Activated CD4-positive, alpha-beta memory T cell treated with anti-CD3 and anti-CD28 coated beads, Interleukin-2, amount 10 ng/mL, durations not matched to agents 7 days and 5 days (primary cell): ENCODE measurements at regions not wholly inside any gene's neighbourhood (a gene's known extent, or its start where the extent isn't known, plus 50 kb on each side); places are given as distances from the start of the nearest gene placed in this dataset.

Experiments
- CTCF ChIA-PET: fragments of 350-600 bp; sonication (Branson Sonifier 250); formaldehyde crosslinking; loops from one replicate; lab custom pipeline; 2021; ENCODE audit warnings: antibody characterized with exemption, inconsistent platforms; lab: Charles Lee
- POLR2A ChIA-PET: fragments of 350-600 bp; sonication (Branson Sonifier 250); formaldehyde crosslinking; loops from one replicate; lab custom pipeline; 2021; ENCODE audit warnings: antibody characterized with exemption; lab: Charles Lee
- DNase-seq: peaks from one replicate; pipeline ENCODE4 v3.0.0-alpha.2; 2020
- H3K27ac Mint-ChIP-seq: one replicate; pipeline ENCODE4 v1.8.0; 2021; ENCODE audit warnings: mild to moderate bottlenecking, mixed read lengths
- H3K27me3 Mint-ChIP-seq: one replicate; pipeline ENCODE4 v1.8.0; 2021; ENCODE audit warnings: mixed read lengths
- H3K36me3 Mint-ChIP-seq: one replicate; pipeline ENCODE4 v1.8.0; 2021; ENCODE audit warnings: low read depth, mixed read lengths
- H3K4me1 Mint-ChIP-seq: one replicate; pipeline ENCODE4 v1.8.0; 2021; ENCODE audit warnings: mixed read lengths
- H3K4me3 Mint-ChIP-seq: one replicate; pipeline ENCODE4 v1.8.0; 2021; ENCODE audit warnings: mild to moderate bottlenecking, mixed read lengths
- H3K9me3 Mint-ChIP-seq: one replicate; pipeline ENCODE4 v1.8.0; 2021; ENCODE audit warnings: mixed read lengths

DNA sequence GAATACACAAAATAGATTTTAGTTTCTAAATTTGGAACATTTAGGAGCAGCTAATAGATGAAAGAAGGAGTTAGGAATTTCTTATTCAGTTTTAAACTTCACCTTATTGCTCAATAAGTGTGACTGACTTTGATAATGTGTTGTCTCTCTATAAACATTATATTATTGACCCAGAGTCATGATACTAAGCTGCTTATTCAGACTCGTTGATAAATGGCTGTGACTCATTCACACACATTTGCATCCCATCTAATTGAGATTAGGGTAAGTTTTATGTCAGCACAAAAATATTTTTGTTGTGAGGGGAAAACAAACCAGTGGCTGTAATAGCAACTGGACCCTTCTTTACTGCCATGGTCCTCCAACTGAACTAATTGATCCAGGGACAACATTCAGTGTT, 137.6 kb downstream of the GOLIM4 start:
- H3K4me3 Mint-ChIP-seq = no peak overlapping the region
- no peak overlapping the region for H3K27ac Mint-ChIP-seq
- no peaks in the 10 kb centered on the region for H3K27me3 Mint-ChIP-seq
- no peaks in the 10 kb centered on the region for H3K36me3 Mint-ChIP-seq
- POLR2A ChIA-PET = no interaction called here
- DNase-seq = no peak
- CTCF ChIA-PET = no interaction called here
- H3K9me3 Mint-ChIP-seq = no peaks in the 10 kb centered on the region
- H3K4me1 Mint-ChIP-seq = no peaks in the 10 kb centered on the region

DNA sequence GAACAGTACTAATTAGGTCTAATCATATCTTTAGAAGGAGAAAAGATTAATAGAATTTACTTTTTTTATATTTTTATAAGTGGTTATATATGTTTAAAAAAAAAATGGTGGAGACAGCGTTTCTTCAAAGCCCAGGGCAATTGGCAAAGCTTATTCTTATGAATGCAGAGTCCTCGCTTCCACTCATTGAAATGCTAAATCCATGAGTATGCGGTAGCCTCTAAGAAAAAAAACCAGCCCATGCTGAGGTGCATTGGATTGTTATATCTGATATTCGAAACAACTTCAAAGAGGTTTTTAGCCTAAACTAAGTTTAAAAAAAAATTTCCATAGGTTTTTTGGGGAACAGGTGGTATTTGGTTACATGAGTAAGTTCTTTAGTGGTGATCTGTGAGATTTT, 142.8 kb downstream of the GOLIM4 start:
- Mint-ChIP-seq H3K4me1 (no peaks in the 10 kb centered on the region), H3K4me3 (no peak overlapping the region), H3K36me3 (no peaks in the 10 kb centered on the region), H3K27ac (no peak overlapping the region), H3K27me3 (no peaks in the 10 kb centered on the region), H3K9me3 (no peaks in the 10 kb centered on the region)
- ChIA-PET CTCF (no interaction called here), POLR2A (no interaction called here)
- DNase-seq = no peak

DNA sequence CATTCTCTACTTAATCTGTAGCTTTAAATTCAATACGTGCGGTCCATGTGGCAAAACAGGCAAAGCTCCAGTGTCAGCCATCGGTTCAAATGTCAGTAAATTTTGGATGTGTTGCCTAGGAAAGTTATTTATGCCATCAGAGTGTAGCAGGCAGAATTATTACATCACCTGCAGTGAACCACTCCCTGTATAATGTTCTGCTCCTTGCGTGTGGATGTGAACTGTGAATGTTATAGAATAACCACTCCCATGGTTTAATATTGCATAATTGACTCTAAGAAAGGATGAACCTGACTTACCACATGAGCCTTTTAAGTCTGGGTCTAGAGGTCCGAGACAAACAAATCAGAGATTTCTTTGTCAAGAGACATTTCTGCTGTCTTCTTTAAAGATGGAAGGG, 145.5 kb downstream of the GOLIM4 start:
- Mint-ChIP-seq H3K4me1 (no peaks in the 10 kb centered on the region), H3K4me3 (no peak overlapping the region), H3K27ac (no peak overlapping the region), H3K27me3 (no peaks in the 10 kb centered on the region), H3K36me3 (no peaks in the 10 kb centered on the region), H3K9me3 (no peaks in the 10 kb centered on the region)
- POLR2A ChIA-PET = no interaction called here
- CTCF ChIA-PET = no interaction called here
- no peak for DNase-seq

DNA sequence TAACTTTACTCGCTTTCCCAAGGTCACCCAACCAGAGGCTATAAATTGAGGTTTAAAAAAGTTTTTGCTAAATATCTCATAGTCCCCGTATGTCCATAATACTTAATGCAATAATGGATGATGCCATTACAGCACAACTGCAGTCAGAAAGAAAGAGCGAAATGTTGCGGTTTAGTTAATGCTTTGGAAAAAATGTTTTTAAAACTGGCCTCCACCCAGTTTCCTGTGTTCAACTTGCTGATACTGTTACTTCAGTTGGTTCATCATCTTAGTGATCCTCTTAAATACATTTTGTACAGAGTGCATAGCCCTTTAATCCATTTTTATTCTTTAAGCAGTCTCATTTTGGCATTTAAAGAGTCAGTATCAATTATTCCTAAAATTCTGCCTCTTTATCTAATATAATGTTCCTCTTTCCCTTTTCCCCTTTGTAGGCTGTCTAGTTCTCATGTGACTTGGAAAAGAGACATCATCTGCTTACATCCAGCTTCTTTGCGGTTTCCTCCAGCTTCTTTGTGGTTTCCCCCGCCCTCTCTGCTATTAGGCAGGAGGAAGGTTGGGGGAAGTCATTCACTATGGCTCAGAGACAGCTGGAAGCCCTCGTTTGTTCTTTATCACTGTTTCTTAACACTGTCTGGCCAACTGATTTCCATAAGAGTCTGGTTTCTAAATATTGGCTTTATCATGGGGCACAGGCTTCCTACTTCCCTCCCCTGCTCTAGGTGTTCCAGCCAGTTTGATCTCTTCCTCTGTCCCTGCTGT, 154.3 kb downstream of the GOLIM4 start:
- Mint-ChIP-seq H3K36me3 (no peaks in the 10 kb centered on the region), H3K4me1 (peaks cover 6% of the 10 kb centered on the region), H3K9me3 (no peaks in the 10 kb centered on the region), H3K27ac (no peak overlapping the region), H3K4me3 (no peak overlapping the region), H3K27me3 (peaks cover 2% of the 10 kb centered on the region)
- ChIA-PET CTCF (no interaction called here), POLR2A (no interaction called here)
- no peak for DNase-seq

DNA sequence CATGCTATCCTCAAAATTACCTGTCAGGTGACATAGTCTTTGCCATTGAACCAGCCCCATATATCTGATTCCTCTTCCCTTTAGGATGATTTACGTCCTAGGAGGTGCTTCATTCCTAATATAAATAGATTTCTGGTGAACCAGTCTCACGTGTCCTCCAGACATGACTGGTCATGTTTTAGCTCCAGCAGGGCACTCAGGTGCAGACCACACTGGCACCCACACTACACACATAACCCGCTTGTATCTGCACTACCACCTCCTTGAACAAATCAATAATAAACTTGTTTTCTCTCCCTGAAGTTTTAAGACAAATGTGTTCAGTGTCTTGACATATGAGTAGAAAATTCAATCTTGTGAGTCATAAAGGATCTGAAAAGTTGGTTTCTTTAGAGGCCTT, 155.5 kb downstream of the GOLIM4 start:
- Mint-ChIP-seq H3K36me3 (no peaks in the 10 kb centered on the region), H3K27ac (no peak overlapping the region), H3K27me3 (peaks cover 2% of the 10 kb centered on the region), H3K4me1 (peaks cover 6% of the 10 kb centered on the region), H3K4me3 (no peak overlapping the region), H3K9me3 (no peaks in the 10 kb centered on the region)
- DNase-seq = no peak
- CTCF ChIA-PET = no interaction called here
- POLR2A ChIA-PET = no interaction called here

DNA sequence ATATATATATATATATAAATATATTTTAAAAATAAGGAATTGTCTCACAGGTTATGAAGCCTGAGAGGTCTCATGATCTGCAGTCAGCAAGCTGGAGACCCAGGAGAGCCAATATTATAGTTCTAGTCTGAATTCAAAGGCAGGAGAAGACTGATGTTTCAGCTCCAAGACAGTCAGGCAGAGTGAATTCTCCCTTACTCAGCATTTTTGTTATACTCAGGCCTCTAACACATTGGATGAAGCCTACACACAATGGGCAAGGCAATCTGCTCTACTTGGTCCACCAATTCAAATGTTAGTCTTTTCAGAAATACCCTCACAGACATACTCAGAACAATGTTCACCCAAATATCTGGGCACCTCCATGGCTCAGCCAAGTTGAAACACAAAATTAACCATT, 157.2 kb downstream of the GOLIM4 start:
- Mint-ChIP-seq H3K27me3 (peaks cover 2% of the 10 kb centered on the region), H3K4me3 (no peak overlapping the region), H3K27ac (no peak overlapping the region), H3K36me3 (no peaks in the 10 kb centered on the region), H3K9me3 (no peaks in the 10 kb centered on the region), H3K4me1 (peaks cover 6% of the 10 kb centered on the region)
- ChIA-PET POLR2A (no interaction called here), CTCF (no interaction called here)
- DNase-seq = no peak

DNA sequence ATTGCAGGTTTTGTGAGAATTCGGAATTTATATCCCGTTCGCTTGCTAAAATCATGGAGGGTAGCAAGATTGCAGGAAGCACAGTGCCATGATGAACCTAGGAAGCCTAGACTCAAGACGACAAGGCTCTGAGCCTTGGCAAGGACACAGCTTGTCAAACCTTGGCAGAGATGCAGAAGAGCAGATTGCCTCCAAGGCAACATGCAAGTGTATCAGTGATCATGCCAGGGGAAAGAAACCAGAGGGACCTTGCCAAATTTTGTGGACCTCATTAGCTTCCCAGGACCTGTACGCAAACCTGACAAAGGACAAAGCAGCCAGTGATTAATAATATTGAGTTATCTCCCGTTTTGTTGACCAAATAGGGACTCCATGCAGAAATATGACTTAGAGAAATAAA, 159.7 kb downstream of the GOLIM4 start:
- no peak for DNase-seq
- CTCF ChIA-PET = no interaction called here
- POLR2A ChIA-PET = no interaction called here

DNA sequence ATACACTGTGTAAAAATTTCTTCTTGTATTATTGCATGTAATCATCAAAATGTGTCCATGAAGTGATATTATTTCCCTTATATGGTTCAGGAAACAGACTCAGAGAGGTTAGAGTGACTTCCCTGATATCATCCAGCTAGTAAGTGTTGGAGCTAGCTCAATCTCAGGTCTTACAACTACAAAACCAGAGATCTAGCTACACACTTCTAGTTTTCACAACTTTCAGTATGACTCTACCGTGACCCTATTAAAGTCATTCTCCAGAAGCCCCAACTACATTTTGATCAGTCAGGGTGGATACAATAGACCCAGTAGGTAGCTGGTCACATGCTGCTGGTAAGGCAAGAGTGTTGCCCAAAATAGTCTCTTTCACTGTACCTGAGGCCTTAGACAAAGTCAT, 165.3 kb downstream of the GOLIM4 start:
- Mint-ChIP-seq H3K27ac (no peak overlapping the region), H3K4me3 (no peak overlapping the region), H3K36me3 (no peaks in the 10 kb centered on the region), H3K4me1 (no peaks in the 10 kb centered on the region), H3K27me3 (no peaks in the 10 kb centered on the region), H3K9me3 (no peaks in the 10 kb centered on the region)
- ChIA-PET CTCF (interaction anchor here (1.5 kb wide), 1 partner anchor 110 kb away, joined by 4 read pairs; no protein-coding TSS in a partner anchor), POLR2A (no interaction called here)
- DNase-seq = no peak

More for the DNA sequence above, 159.7 kb downstream of the GOLIM4 start:
- Mint-ChIP-seq H3K9me3 (no peaks in the 10 kb centered on the region), H3K27ac (no peak overlapping the region), H3K36me3 (no peaks in the 10 kb centered on the region), H3K4me1 (peaks cover 2% of the 10 kb centered on the region), H3K4me3 (no peak overlapping the region), H3K27me3 (no peaks in the 10 kb centered on the region)

DNA sequence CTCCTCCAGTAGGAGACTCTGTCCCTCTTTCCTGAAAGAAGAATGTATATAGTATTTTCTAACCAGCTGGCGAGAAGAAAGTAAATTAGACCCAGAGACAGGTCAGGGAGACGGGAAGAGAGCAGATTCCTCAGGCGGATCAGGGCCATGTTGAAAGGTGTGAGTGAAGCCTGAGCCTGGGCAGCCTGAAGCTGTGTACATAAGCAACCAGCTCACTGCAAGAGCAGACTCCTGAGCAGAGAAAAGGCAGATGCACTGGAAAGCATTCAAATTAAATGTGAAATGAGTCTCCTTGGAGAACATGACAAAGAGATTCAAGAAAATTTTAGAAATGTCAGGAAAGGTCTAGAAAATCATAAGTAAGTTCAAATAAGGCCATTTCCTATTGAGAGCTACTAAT, 165.8 kb downstream of the GOLIM4 start:
- no peak for DNase-seq
- Mint-ChIP-seq H3K36me3 (no peaks in the 10 kb centered on the region), H3K4me3 (no peak overlapping the region), H3K27me3 (no peaks in the 10 kb centered on the region), H3K27ac (no peak overlapping the region), H3K4me1 (no peaks in the 10 kb centered on the region), H3K9me3 (no peaks in the 10 kb centered on the region)
- ChIA-PET CTCF (interaction anchor here (1.5 kb wide), 1 partner anchor 111 kb away, joined by 4 read pairs; no protein-coding TSS in a partner anchor), POLR2A (no interaction called here)

DNA sequence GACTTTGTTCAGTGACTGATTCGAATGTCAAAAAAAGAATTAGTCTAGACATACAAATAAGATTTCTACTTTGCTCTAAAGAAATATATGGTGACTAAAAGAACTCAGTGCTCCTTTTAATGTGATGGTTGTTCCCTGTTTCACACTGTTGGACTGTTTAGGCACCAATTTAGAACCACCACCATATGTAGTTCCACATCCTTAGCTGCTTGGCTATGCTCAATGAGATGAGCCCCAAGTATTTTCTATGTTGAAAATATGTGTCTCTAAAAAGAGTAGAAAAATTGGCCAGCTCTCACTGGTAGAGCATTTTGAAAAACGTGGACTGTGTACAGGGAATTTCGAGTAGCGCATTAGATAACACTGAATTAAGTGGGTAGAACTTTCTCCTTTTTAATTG, 167.3 kb downstream of the GOLIM4 start:
- Mint-ChIP-seq H3K9me3 (no peaks in the 10 kb centered on the region), H3K4me1 (no peaks in the 10 kb centered on the region), H3K36me3 (no peaks in the 10 kb centered on the region), H3K27me3 (peaks cover 2% of the 10 kb centered on the region), H3K27ac (no peak overlapping the region), H3K4me3 (no peak overlapping the region)
- CTCF ChIA-PET = no interaction called here
- POLR2A ChIA-PET = no interaction called here
- DNase-seq = no peak

DNA sequence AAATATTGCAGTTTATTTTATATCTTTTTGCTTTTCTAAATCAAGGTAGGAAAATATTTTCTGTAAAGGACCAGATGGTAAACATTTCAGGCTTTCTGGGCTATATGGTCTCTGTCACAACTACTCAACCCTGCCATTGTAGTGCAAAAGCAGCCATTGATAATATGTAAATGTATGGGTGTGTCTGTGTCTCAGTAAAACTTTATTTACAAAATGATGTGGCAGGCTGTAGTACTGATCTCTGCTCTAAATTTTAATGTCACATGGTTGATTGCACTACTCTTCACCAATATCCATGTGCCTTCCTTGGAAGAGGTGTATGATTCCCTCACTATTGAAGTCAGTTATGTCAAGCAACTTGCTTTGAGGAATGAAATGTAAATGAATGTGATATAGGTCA, 175.0 kb downstream of the GOLIM4 start:
- ChIA-PET POLR2A (no interaction called here), CTCF (no interaction called here)
- Mint-ChIP-seq H3K27ac (no peak overlapping the region), H3K27me3 (peaks cover 2% of the 10 kb centered on the region), H3K4me1 (no peaks in the 10 kb centered on the region), H3K4me3 (no peak overlapping the region), H3K9me3 (no peaks in the 10 kb centered on the region), H3K36me3 (no peaks in the 10 kb centered on the region)
- no peak for DNase-seq

DNA sequence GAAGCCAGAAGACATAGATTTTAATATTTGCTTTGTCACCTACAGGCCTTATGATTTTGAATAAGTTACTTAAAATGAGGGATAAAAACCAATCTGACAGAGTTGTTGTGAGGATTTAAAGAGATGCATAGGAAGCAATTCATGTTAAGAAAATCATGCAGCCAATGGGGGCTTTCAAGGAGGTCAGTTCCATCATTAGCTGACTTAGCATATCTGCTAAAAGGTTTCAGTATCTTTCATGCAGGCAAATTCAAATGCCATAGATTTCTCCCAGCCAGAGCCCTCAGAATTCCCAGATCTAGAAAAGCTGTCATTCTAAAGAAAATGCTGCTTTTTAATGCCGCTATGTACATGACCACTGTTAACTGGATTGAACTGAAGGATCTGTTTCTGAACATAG, 176.1 kb downstream of the GOLIM4 start:
- Mint-ChIP-seq H3K9me3 (no peaks in the 10 kb centered on the region), H3K36me3 (no peaks in the 10 kb centered on the region), H3K27me3 (peaks cover 2% of the 10 kb centered on the region), H3K4me1 (no peaks in the 10 kb centered on the region), H3K27ac (no peak overlapping the region), H3K4me3 (no peak overlapping the region)
- ChIA-PET CTCF (no interaction called here), POLR2A (no interaction called here)
- DNase-seq = no peak

DNA sequence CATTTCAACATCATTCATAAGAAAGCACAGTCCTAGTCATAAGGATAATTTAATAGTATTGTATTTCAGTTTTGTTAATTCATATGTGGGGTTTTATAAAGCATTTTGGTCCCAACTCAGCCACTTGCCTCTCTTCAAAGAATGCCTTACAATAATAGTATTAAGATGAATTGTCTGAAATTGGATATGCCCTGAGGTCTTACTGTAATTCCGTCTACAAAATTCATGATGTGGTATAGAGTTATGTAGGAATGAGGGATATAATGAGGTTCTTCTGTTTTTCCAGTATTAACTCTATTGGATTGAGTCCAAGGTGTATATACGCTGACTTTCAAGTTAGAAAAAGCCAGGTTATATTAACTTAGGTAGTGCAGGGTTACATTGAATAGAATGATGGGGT, 177.0 kb downstream of the GOLIM4 start:
- Mint-ChIP-seq H3K27ac (no peak overlapping the region), H3K27me3 (no peaks in the 10 kb centered on the region), H3K9me3 (no peaks in the 10 kb centered on the region), H3K36me3 (no peaks in the 10 kb centered on the region), H3K4me1 (no peaks in the 10 kb centered on the region), H3K4me3 (no peak overlapping the region)
- ChIA-PET CTCF (no interaction called here), POLR2A (no interaction called here)
- no peak for DNase-seq

DNA sequence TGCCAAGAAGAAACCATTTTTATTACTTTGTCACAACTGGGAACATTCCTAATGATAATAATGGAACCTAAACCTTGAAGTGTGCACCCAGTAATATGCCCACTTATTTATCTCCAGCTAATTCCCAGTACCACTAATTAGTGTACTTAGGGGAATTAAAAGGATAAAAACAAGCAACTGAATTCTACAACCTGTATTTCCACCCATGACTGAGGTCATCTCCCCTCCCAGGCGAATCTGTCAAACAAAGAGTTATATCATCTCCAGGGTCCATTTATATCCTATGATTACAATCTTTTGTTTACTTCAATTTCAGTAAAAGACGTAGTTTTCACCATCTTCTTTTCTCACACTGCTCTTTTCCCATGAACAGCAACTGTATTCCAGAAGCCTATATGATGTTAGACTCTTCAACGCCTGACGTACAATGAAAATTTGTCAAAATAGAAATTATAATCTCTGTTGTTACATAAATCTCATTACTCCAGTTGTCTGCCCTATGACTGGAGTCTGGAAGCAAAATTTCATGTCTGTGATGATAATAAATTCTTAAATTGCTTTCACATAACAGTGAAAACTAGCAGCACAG, 177.6 kb downstream of the GOLIM4 start:
- no peaks in the 10 kb centered on the region for H3K36me3 Mint-ChIP-seq
- DNase-seq = no peak
- no peaks in the 10 kb centered on the region for H3K27me3 Mint-ChIP-seq
- H3K4me3 Mint-ChIP-seq = no peak overlapping the region
- H3K27ac Mint-ChIP-seq = no peak overlapping the region
- ChIA-PET CTCF (no interaction called here), POLR2A (no interaction called here)
- H3K4me1 Mint-ChIP-seq = no peaks in the 10 kb centered on the region
- no peaks in the 10 kb centered on the region for H3K9me3 Mint-ChIP-seq
